HG03432 (cell line): ENCODE measurements at regions not wholly inside any gene's neighbourhood (a gene's known extent, or its start where the extent isn't known, plus 50 kb on each side); places are given as distances from the start of the nearest gene placed in this dataset.
"Not testable (repeated sequence)": the region's sequence is repeated elsewhere in the genome, so short reads cannot be mapped to it uniquely, and the experiment has no call there.

Source experiments
- ATAC-seq: cut with Tn5 transposase; IDR thresholded peaks from one replicate; pipeline ENCODE4 v1.9.1; 2021; ENCODE audit warnings: mild to moderate bottlenecking, moderate library complexity; ENCODE audit not compliant: unreplicated experiment

- ATAC-seq = no peak
Measured at GRCh38 chrX:54615109-54615508, 85.1 kb downstream of the GNL3L start.

GRCh38 chrX:54633641-54634040, 103.6 kb downstream of the GNL3L start:
- no peak for ATAC-seq

- no peak for ATAC-seq
Measured at GRCh38 chrX:54639018-54639345, 109.0 kb downstream of the GNL3L start.

- ATAC-seq = peak; percentile 93
Measured at GRCh38 chrX:54639346-54640102, 109.5 kb downstream of the GNL3L start.

- ATAC-seq = no peak
Measured at GRCh38 chrX:54640103-54640690, 110.2 kb downstream of the GNL3L start.

GRCh38 chrX:54640736-54641135, 110.7 kb downstream of the GNL3L start:
- no peak for ATAC-seq

GRCh38 chrX:54641530-54641929, 111.5 kb downstream of the GNL3L start:
- ATAC-seq = no peak

- not testable (repeated sequence) for ATAC-seq
Measured at GRCh38 chrX:54647607-54648006, 117.6 kb downstream of the GNL3L start.

GRCh38 chrX:54659547-54659946, 129.5 kb downstream of the GNL3L start:
- ATAC-seq = no peak

GRCh38 chrX:54675762-54676161, 122.3 kb downstream of the ITIH6 start:
- no peak for ATAC-seq

- no peak for ATAC-seq
Measured at GRCh38 chrX:54695231-54695630, 102.8 kb downstream of the ITIH6 start.

GRCh38 chrX:54695816-54696487, 102.1 kb downstream of the ITIH6 start:
- peak; percentile 98 for ATAC-seq
